ENCODE measurements at regions not wholly inside any gene's neighbourhood (a gene's known extent, or its start where the extent isn't known, plus 50 kb on each side); places are given as distances from the start of the nearest gene placed in this dataset.

GRCh38 chr18:65942104-65942503 lies 191.3 kb downstream of the CDH7 start:
- Histone ChIP-seq H3K4me1 (replicated peaks) (no peaks in the 10 kb centered on the region), H3K4me3 (no peak overlapping the region), H3K27me3 (replicated peaks) (no peaks in the 10 kb centered on the region), H3K9me3 (replicated peaks) (peaks cover 8% of the 10 kb centered on the region; the same call in 1 of the 2 replicates), H3K27ac (no peak overlapping the region), H3K36me3 (no peaks in the 10 kb centered on the region)
- DNase-seq (ENCODE audit: low read depth in 1 of 2, low spot score in 2 of 2): no peak

GRCh38 chr18:65941482-65941881 lies 190.7 kb downstream of the CDH7 start:
- Histone ChIP-seq H3K27me3 (replicated peaks) (no peaks in the 10 kb centered on the region), H3K27ac (no peak overlapping the region), H3K4me3 (no peak overlapping the region), H3K4me1 (replicated peaks) (no peaks in the 10 kb centered on the region), H3K36me3 (no peaks in the 10 kb centered on the region), H3K9me3 (replicated peaks) (peaks cover 10% of the 10 kb centered on the region; the same call in 1 of the 2 replicates)
- no peak for DNase-seq (ENCODE audit: low read depth in 1 of 2, low spot score in 2 of 2)

Measured in SJSA1 (cell line).